Memory B cell (primary cell): ENCODE measurements at regions not wholly inside any gene's neighbourhood (a gene's known extent, or its start where the extent isn't known, plus 50 kb on each side); places are given as distances from the start of the nearest gene placed in this dataset.

Experiments
- ATAC-seq: fragments of 150-1000 bp; cut with Tn5 transposase; 2 replicates; pipeline ENCODE4 v1.10.0; 2021; ENCODE audit warnings: low read depth, mild to moderate bottlenecking, moderate library complexity
- DNase-seq, 2 donors: peaks; one replicate each; pipeline ENCODE4 v3.0.0; 2022; ENCODE audit warnings: low spot score in 2 of 2
- H3K27ac Mint-ChIP-seq: one replicate; pipeline ENCODE4 v1.8.0; 2022; ENCODE audit warnings: mild to moderate bottlenecking, moderate library complexity, mixed read lengths
- H3K27me3 Mint-ChIP-seq: one replicate; pipeline ENCODE4 v1.8.0; 2022; ENCODE audit warnings: mixed read lengths
- H3K36me3 Mint-ChIP-seq: one replicate; pipeline ENCODE4 v1.8.0; 2022; ENCODE audit warnings: mild to moderate bottlenecking, mixed read lengths
- H3K4me1 Mint-ChIP-seq: one replicate; pipeline ENCODE4 v1.8.0; 2022; ENCODE audit warnings: mixed read lengths
- H3K4me3 Mint-ChIP-seq: one replicate; pipeline ENCODE4 v1.8.0; 2022; ENCODE audit warnings: mild to moderate bottlenecking, moderate library complexity, mixed read lengths
- H3K9me3 Mint-ChIP-seq: one replicate; pipeline ENCODE4 v1.8.0; 2022; ENCODE audit warnings: mixed read lengths

- no peaks in the 10 kb centered on the region for H3K36me3 Mint-ChIP-seq
- no peak for ATAC-seq
- H3K4me1 Mint-ChIP-seq: peaks cover 11% of the 10 kb centered on the region
- no peak overlapping the region for H3K4me3 Mint-ChIP-seq
- peaks cover 17% of the 10 kb centered on the region for H3K27me3 Mint-ChIP-seq
- no peaks in the 10 kb centered on the region for H3K9me3 Mint-ChIP-seq
- no peak for DNase-seq
- H3K27ac Mint-ChIP-seq: no peak overlapping the region
Observed at GRCh38 chr1:87180682-87181081, 148.0 kb upstream of the LMO4 start.

DNA sequence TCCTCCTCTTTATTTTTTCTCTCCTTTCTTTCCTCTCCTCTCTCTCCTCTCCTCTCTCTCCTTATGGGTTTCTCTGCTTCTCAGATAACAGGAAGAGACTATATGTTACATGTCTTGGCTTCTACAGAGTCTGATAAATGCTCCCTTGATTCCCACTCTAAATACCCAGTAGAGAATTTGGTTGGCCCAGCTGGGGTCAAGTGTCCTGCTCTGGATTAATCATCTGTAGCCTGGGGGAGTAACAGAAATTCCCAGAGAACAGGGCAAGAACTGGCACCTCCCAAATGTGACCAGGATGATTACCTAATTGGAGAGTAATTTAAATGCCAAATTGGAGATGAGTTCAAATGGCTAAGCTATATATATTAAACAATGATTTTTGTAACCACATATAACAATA, 146.1 kb upstream of the LMO4 start:
- Mint-ChIP-seq H3K9me3 (no peaks in the 10 kb centered on the region), H3K36me3 (no peaks in the 10 kb centered on the region), H3K27ac (no peak overlapping the region), H3K4me1 (peaks cover 3% of the 10 kb centered on the region), H3K27me3 (peaks cover 18% of the 10 kb centered on the region), H3K4me3 (no peak overlapping the region)
- DNase-seq: no peak
- no peak for ATAC-seq

DNA sequence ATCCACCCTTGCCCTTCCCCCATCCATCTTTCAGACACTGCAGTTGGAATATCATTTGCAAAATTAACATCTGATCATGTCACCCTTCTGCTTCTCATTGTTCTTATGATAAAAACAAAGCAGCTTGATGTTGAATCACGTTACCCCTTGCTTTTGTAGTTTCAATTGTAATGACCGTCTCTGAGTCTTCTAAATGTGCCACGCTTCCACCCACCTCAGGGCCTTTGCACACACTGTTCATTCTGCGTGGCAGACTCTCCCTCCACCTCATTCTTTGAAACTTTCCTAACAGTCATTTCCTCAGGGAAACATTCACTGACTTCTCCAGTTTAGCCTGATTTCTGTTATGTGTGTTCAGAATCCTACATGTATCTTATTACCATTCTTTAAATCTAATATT, 143.6 kb upstream of the LMO4 start:
- H3K27ac Mint-ChIP-seq: no peak overlapping the region
- peaks cover 3% of the 10 kb centered on the region for H3K4me1 Mint-ChIP-seq
- H3K36me3 Mint-ChIP-seq: no peaks in the 10 kb centered on the region
- ATAC-seq (no peak), DNase-seq (no peak)
- H3K4me3 Mint-ChIP-seq: no peak overlapping the region
- no peaks in the 10 kb centered on the region for H3K9me3 Mint-ChIP-seq
- peaks cover 18% of the 10 kb centered on the region for H3K27me3 Mint-ChIP-seq

DNA sequence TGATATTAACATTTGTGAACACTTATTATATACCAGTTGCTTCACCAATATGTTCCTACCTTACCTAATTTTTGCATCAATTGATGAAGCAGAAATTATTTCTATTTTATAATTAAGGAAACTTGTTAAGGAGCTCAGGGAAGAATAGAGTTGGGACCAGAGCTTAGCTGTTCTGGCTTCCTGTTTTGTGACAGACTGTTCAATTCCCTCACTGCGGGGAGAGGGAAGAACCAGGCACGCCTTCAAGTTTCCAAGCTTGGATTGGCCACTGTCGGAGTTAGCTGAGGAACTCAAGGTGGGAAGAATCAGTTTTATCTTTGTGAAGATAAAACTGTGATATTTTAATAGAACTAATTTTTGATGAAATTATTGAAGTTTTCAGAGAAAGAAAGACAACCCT, 142.3 kb upstream of the LMO4 start:
- Mint-ChIP-seq H3K4me1 (no peaks in the 10 kb centered on the region), H3K27ac (no peak overlapping the region), H3K27me3 (peaks cover 17% of the 10 kb centered on the region), H3K4me3 (no peak overlapping the region), H3K36me3 (no peaks in the 10 kb centered on the region), H3K9me3 (no peaks in the 10 kb centered on the region)
- ATAC-seq: no peak
- no peak for DNase-seq

- Mint-ChIP-seq H3K36me3 (no peaks in the 10 kb centered on the region), H3K4me1 (no peaks in the 10 kb centered on the region), H3K27me3 (peaks cover 16% of the 10 kb centered on the region), H3K27ac (no peak overlapping the region), H3K9me3 (no peaks in the 10 kb centered on the region), H3K4me3 (no peak overlapping the region)
- ATAC-seq (no peak), DNase-seq (no peak)
Observed at GRCh38 chr1:87188640-87189039, 140.0 kb upstream of the LMO4 start.

GRCh38 chr1:87190402-87190801, 138.3 kb upstream of the LMO4 start:
- no peaks in the 10 kb centered on the region for H3K4me1 Mint-ChIP-seq
- H3K27me3 Mint-ChIP-seq: peaks cover 11% of the 10 kb centered on the region
- H3K9me3 Mint-ChIP-seq: peaks cover 6% of the 10 kb centered on the region
- H3K36me3 Mint-ChIP-seq: peaks cover 4% of the 10 kb centered on the region
- DNase-seq (no peak), ATAC-seq (no peak)
- no peak overlapping the region for H3K4me3 Mint-ChIP-seq
- no peak overlapping the region for H3K27ac Mint-ChIP-seq

GRCh38 chr1:87191646-87192045, 137.0 kb upstream of the LMO4 start:
- H3K27me3 Mint-ChIP-seq: peaks cover 9% of the 10 kb centered on the region
- no peak overlapping the region for H3K4me3 Mint-ChIP-seq
- H3K9me3 Mint-ChIP-seq: peaks cover 6% of the 10 kb centered on the region
- no peak overlapping the region for H3K27ac Mint-ChIP-seq
- no peak for DNase-seq
- no peak for ATAC-seq
- H3K36me3 Mint-ChIP-seq: peaks cover 4% of the 10 kb centered on the region
- no peaks in the 10 kb centered on the region for H3K4me1 Mint-ChIP-seq

DNA sequence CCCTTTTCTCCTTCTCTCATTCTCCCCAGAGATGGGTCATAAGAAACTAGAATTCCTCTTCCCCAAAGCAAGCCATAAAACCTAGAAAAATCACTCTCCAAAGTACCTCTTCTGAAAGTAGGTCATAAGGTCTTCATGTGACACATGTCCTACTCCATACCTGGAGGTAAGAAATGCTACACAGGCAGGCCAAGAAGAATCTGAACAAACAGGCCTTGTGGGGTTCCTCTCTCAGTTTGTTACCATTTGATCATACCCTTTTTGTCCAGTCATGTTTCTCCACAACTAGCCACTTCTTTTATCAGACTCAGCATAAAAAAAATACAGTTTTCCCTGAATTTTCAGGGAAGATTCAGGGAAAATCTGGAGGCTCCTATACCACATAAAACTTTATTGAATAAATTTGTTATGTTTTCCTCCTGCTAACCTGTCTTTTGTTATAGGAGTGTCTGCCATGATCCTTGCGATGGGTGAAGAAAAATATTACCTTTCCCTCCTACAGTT, 134.4 kb upstream of the LMO4 start:
- Mint-ChIP-seq H3K4me3 (no peak overlapping the region), H3K9me3 (peaks cover 6% of the 10 kb centered on the region), H3K4me1 (no peaks in the 10 kb centered on the region), H3K36me3 (peaks cover 4% of the 10 kb centered on the region), H3K27me3 (peaks cover 11% of the 10 kb centered on the region), H3K27ac (no peak overlapping the region)
- no peak for DNase-seq
- ATAC-seq: no peak

DNA sequence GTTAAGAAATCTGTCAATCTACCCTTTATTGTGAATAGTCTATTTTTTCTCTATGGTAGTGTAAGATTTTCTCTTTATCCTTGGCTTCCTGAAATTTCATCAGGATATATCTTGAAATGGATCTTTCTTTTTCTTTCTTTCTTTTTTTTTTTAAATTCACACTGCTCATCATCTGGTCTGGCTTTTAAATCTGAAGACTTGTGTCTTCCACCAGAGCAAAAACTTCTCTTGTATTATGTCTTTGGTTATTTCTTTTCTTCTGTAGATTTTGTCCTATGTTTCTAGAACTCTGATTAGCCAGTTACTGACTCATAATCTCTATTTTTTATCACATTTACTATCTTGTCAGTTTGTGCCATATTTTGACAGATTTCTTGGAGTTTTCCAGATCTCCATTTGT, 133.8 kb upstream of the LMO4 start:
- Mint-ChIP-seq H3K4me3 (no peak overlapping the region), H3K4me1 (no peaks in the 10 kb centered on the region), H3K9me3 (peaks cover 6% of the 10 kb centered on the region), H3K36me3 (peaks cover 4% of the 10 kb centered on the region), H3K27ac (no peak overlapping the region), H3K27me3 (peaks cover 13% of the 10 kb centered on the region)
- DNase-seq (no peak), ATAC-seq (no peak)

GRCh38 chr1:87196110-87196827, 132.4 kb upstream of the LMO4 start:
- Mint-ChIP-seq H3K27me3 (peaks cover 22% of the 10 kb centered on the region), H3K27ac (no peak overlapping the region), H3K36me3 (peaks cover 4% of the 10 kb centered on the region), H3K4me1 (peaks cover 2% of the 10 kb centered on the region), H3K9me3 (peaks cover 6% of the 10 kb centered on the region), H3K4me3 (no peak overlapping the region)
- no peak for DNase-seq
- no peak for ATAC-seq

DNA sequence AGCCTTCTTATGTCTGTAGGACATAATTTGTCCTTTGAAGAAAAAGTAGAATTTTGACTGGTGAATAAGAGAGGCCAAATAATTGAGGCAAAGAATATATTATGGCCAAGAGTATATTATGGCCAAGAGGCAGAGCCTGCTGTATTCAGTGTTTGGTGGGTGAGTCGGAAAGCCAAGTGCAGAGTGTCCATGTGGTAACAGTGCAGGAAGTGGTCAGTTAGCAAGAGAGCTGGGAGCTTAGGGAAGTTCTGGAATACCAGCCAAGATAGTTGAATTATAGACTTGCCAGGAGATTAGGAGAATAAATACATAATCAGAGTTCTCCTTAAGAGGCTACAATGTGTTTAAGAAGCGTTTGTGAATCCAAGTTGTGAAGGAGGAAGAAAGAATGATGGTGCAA, 131.5 kb upstream of the LMO4 start:
- no peak for DNase-seq
- peaks cover 6% of the 10 kb centered on the region for H3K9me3 Mint-ChIP-seq
- no peak overlapping the region for H3K27ac Mint-ChIP-seq
- ATAC-seq: no peak
- H3K4me1 Mint-ChIP-seq: peaks cover 2% of the 10 kb centered on the region
- H3K36me3 Mint-ChIP-seq: peaks cover 4% of the 10 kb centered on the region
- H3K27me3 Mint-ChIP-seq: peaks cover 23% of the 10 kb centered on the region
- H3K4me3 Mint-ChIP-seq: no peak overlapping the region

DNA sequence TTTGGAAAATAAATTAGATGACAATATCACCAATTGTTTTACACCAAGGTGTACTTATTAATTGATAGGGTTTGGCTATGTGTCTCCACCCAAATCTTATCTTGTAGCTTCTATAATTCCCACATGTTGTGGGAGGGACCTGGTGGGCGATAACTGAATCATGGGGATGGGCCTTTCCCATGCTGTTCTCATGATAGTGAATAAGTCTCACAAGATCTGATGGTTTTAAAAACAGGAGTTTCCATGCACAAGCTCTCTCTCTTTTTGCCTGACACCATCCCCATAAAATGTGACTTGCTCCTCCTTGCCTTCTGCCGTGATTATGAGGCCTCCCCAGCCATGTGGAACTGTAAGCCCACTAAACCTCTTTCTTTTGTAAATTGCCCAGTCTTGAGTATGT, 131.0 kb upstream of the LMO4 start:
- Mint-ChIP-seq H3K27me3 (peaks cover 23% of the 10 kb centered on the region), H3K9me3 (peaks cover 6% of the 10 kb centered on the region), H3K36me3 (peaks cover 4% of the 10 kb centered on the region), H3K27ac (no peak overlapping the region), H3K4me1 (peaks cover 5% of the 10 kb centered on the region), H3K4me3 (no peak overlapping the region)
- ATAC-seq (no peak), DNase-seq (no peak)

DNA sequence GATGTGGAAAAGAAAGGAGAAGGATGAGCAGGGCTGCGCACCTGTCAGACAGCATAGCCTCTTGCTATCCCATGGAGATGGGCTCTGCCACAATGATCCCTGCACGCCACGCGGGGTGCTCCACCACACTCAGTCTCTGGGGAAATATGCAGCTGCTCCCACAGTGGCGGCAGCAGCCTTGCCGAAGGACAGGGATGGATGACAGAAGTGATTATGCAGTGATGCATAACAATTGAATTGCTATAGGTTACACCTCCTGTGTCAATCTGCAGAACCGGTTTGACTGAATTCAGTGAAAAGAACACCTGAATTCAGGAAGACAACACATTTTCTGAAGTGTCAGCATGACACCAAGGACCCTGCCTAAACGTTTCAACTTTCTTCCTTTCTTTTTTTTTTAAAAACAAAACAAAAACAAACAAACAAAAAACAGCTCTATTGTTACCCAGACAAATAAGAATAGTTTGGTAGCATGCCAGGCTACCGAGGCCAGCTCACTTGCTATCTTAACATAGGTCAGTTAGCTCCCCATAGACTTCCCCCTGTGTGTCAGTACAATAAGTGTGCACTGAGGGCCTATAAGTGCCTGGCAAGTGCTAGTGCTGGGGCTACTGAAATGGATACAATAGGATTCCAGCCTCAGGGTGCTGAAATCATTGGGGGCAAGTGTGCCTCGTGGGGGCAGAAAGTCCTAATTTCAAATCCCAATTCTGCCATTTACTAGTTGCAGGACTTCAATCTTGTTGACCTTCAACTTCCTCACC, 127.6 kb upstream of the LMO4 start:
- Mint-ChIP-seq H3K36me3 (no peaks in the 10 kb centered on the region), H3K4me1 (peaks cover 10% of the 10 kb centered on the region), H3K4me3 (no peak overlapping the region), H3K9me3 (no peaks in the 10 kb centered on the region), H3K27ac (no peak overlapping the region), H3K27me3 (peaks cover 28% of the 10 kb centered on the region)
- ATAC-seq (no peak), DNase-seq (no peak)

DNA sequence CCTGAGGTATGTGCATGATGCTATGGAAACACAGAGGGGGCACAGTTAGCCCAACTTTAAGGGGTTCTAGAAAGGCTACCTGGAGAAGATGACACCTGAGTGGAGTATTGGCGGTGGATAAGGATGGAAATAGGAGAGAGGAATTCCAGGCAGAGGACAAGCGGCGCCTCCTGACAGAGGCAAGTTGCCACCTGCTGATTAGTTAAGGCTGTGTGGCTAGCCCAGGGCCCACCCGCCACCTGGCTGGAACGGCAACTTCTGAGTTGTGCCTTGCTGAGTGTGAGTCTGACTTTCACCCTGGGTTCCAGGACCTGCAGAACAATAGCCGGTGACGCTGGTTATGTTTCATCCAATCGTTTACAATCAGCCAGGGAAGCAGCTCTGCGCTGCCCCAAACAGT, 126.9 kb upstream of the LMO4 start:
- H3K27me3 Mint-ChIP-seq: peaks cover 28% of the 10 kb centered on the region

More for the DNA sequence above, 126.9 kb upstream of the LMO4 start:
- H3K36me3 Mint-ChIP-seq: no peaks in the 10 kb centered on the region
- ATAC-seq (no peak), DNase-seq (no peak)
- H3K4me1 Mint-ChIP-seq: peaks cover 10% of the 10 kb centered on the region
- no peak overlapping the region for H3K4me3 Mint-ChIP-seq
- no peak overlapping the region for H3K27ac Mint-ChIP-seq
- no peaks in the 10 kb centered on the region for H3K9me3 Mint-ChIP-seq
